Fibroblast of the aortic adventitia (primary cell): ENCODE measurements at regions not wholly inside any gene's neighbourhood (a gene's known extent, or its start where the extent isn't known, plus 50 kb on each side); places are given as distances from the start of the nearest gene placed in this dataset.
"Not testable (repeated sequence)": the region's sequence is repeated elsewhere in the genome, so short reads cannot be mapped to it uniquely, and the experiment has no call there.

ENCODE experiments used
- DNase-seq: peaks from one replicate; pipeline ENCODE4 v3.0.0-alpha.2; 2010; ENCODE audit warnings: low read depth
- H3K4me3 ChIP-seq: 2 replicates; pipeline ENCODE4 v1.5.1; 2011; ENCODE audit warnings: low read depth, mild to moderate bottlenecking, control low read depth, low read length, moderate library complexity
- TF ChIP-seq, protein P1 (sequence below): IDR thresholded peaks from 2 replicates; pipeline ENCODE4 v1.5.1; 2011; ENCODE audit warnings: mild to moderate bottlenecking, low read length, control low read depth, inconsistent platforms; ENCODE audit not compliant: insufficient read depth

- no peak for DNase-seq
- TF ChIP-seq, protein P1, sequence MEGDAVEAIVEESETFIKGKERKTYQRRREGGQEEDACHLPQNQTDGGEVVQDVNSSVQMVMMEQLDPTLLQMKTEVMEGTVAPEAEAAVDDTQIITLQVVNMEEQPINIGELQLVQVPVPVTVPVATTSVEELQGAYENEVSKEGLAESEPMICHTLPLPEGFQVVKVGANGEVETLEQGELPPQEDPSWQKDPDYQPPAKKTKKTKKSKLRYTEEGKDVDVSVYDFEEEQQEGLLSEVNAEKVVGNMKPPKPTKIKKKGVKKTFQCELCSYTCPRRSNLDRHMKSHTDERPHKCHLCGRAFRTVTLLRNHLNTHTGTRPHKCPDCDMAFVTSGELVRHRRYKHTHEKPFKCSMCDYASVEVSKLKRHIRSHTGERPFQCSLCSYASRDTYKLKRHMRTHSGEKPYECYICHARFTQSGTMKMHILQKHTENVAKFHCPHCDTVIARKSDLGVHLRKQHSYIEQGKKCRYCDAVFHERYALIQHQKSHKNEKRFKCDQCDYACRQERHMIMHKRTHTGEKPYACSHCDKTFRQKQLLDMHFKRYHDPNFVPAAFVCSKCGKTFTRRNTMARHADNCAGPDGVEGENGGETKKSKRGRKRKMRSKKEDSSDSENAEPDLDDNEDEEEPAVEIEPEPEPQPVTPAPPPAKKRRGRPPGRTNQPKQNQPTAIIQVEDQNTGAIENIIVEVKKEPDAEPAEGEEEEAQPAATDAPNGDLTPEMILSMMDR: no peak
- H3K4me3 ChIP-seq: no peak overlapping the region
Measured at GRCh38 chr18:14958701-14959100, 210.7 kb downstream of the ANKRD30B start.

DNA sequence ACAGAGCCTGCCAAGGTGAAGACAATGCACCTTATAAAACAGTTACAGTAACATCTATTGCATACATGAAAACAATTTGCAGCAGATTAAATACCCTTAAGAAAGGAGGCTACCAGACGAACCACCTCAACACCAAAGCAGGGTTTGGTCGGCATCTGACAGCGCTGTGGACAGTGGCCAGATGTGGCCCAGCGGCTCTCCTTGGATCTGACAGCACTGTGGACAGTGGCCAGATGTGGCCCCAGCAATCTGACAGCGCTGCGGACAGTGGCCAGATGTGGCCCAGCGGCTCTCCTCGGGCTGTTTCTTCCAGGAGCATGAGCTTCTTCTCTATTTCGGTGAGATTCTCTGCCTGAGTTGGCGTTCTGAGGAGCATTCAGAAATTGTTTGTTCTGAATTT is 211.6 kb downstream of the ANKRD30B start:
- no peak overlapping the region for H3K4me3 ChIP-seq
- TF ChIP-seq, protein P1: no peak
- DNase-seq: no peak

GRCh38 chr18:14961991-14962390 is 214.0 kb downstream of the ANKRD30B start:
- H3K4me3 ChIP-seq: no peak overlapping the region
- TF ChIP-seq, protein P1: no peak
- DNase-seq: no peak

- DNase-seq: no peak
- TF ChIP-seq, protein P1: no peak
- no peak overlapping the region for H3K4me3 ChIP-seq
Measured at GRCh38 chr18:14962626-14963025, 214.7 kb downstream of the ANKRD30B start.

DNA sequence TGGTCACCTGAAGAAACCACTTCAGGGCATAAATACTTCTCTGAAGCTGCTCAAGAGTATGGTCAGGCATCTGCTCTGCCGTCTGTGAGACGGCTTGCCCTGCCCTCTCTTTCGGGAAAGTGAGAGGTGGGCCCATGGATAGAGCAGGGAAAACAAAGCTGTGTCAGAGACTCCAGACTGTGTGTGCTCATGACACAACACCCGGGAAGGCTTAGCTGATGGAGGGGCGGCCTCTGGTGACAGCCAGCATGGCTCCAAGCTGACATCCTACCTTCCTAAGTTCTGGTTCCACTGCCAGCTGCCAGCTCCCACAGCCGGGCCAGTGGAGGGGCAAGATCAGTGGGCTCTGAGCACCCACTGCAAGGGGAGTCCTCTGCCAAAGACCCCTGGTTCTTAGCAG is 215.3 kb downstream of the ANKRD30B start:
- DNase-seq: no peak
- TF ChIP-seq, protein P1: no peak
- H3K4me3 ChIP-seq: no peak overlapping the region

DNA sequence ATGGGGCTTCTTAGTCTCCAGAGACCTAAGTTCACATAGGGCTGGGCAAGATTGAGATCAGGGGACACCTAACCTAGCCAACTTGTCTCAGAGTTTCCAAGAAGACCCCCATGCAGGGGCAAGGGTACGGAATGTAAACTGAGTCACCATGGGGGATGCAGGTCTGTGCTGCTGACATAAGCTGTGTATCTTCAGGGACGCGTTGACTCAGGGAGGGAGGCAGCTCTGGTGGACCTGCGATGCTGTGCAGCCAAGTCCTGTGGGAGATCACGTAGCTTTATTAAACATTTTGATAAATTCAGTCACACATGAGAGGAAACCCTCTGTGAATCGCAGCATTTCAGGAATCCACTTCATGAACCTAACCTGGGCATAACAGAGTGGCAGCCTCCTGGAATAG is 216.0 kb downstream of the ANKRD30B start:
- no peak for DNase-seq
- TF ChIP-seq, protein P1: no peak
- no peak overlapping the region for H3K4me3 ChIP-seq

DNA sequence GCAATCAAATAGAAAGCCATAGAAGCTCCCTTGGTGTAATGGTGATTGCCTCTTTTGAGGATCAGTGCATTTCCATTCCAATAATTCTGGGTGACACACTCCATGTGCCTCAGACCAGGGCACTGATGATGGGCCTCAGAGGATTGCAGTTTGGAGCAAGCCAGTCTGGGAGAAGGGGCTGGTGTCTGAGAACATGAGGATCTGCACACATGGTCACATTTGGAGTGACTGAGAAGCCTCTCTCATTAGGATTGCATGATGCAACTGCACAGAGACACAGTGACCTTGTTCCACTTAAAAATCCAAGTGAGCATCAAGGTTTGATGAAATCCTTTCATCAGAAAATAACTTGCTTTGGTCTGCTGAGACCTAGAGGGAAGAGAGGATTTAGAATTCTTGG is 216.4 kb downstream of the ANKRD30B start:
- H3K4me3 ChIP-seq: no peak overlapping the region
- TF ChIP-seq, protein P1: no peak
- DNase-seq: no peak

DNA sequence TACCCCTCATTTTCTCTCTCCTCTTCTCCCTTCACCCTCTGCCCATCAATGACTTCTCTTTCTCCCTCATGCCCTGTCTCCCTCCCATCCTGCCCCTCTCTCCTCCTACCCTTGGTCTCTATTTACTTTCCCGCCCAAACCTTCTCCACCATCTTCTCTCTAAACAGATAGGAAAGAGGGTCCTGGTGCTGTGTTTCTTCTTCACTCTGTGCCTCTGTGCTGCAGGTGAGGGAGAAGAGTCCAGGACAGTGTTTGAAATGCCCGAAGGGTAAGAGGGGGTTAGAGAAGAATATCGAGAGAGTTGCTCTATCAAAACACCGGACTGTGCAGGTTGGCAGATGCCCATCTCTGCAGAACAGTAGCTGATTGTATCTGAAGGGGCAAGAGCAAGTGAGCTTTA is 217.0 kb downstream of the ANKRD30B start:
- not testable (repeated sequence) for DNase-seq, H3K4me3 ChIP-seq
